Endothelial cell (in vitro differentiated cells): ENCODE measurements at regions not wholly inside any gene's neighbourhood (a gene's known extent, or its start where the extent isn't known, plus 50 kb on each side); places are given as distances from the start of the nearest gene placed in this dataset.

Experiments
- DNase-seq: peaks from one replicate; pipeline ENCODE4 v3.0.0; 2021; ENCODE audit warnings: low spot score
- H3K27ac Mint-ChIP-seq: one replicate; pipeline ENCODE4 v1.8.0; 2021; ENCODE audit warnings: mixed read lengths, inconsistent platforms; ENCODE audit not compliant: unreplicated experiment
- H3K27me3 Mint-ChIP-seq: one replicate; pipeline ENCODE4 v1.8.0; 2021; ENCODE audit warnings: mild to moderate bottlenecking, moderate library complexity, mixed read lengths, inconsistent platforms; ENCODE audit not compliant: unreplicated experiment
- H3K36me3 Mint-ChIP-seq: one replicate; pipeline ENCODE4 v1.8.0; 2021; ENCODE audit warnings: mild to moderate bottlenecking, low read depth, mixed read lengths, inconsistent platforms; ENCODE audit not compliant: unreplicated experiment
- H3K4me1 Mint-ChIP-seq: one replicate; pipeline ENCODE4 v1.8.0; 2021; ENCODE audit warnings: mild to moderate bottlenecking, mixed read lengths, inconsistent platforms; ENCODE audit not compliant: unreplicated experiment
- H3K4me3 Mint-ChIP-seq: one replicate; pipeline ENCODE4 v1.8.0; 2021; ENCODE audit warnings: mild to moderate bottlenecking, mixed read lengths, inconsistent platforms; ENCODE audit not compliant: unreplicated experiment
- H3K9me3 Mint-ChIP-seq: one replicate; pipeline ENCODE4 v1.8.0; 2021; ENCODE audit warnings: mixed read lengths, inconsistent platforms; ENCODE audit not compliant: unreplicated experiment
- TF ChIP-seq, protein P1 (sequence below): fragments of 200-600 bp; sonication (generic); IDR thresholded peaks from one replicate; pipeline ENCODE4 v1.5.0; 2021; ENCODE audit warnings: antibody characterized with exemption; ENCODE audit not compliant: unreplicated experiment

DNA sequence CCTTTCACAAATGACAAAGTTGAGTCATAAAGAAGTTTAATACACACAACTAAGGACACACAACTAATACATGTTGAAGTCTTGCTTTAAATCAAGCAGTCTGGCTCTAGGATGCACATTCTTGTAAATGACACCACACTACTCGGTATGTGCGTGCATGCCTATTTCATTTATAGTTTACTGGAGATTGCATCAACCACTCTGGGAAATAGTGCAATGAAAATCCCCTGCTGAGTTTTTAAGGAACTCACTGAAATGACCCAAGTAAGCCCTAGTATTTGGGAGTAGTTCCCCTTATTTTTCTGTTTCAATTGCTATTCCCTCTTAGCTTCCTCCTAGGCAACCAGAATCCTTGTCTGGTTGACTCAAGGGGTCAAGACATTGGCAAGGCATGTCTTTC lies 160.2 kb upstream of the LARGE1 start:
- H3K4me1 Mint-ChIP-seq = no peaks in the 10 kb centered on the region
- H3K9me3 Mint-ChIP-seq = peaks cover 28% of the 10 kb centered on the region
- DNase-seq = no peak
- no peak overlapping the region for H3K27ac Mint-ChIP-seq
- H3K27me3 Mint-ChIP-seq = no peaks in the 10 kb centered on the region
- no peak overlapping the region for H3K4me3 Mint-ChIP-seq
- no peaks in the 10 kb centered on the region for H3K36me3 Mint-ChIP-seq
- TF ChIP-seq, protein P1, sequence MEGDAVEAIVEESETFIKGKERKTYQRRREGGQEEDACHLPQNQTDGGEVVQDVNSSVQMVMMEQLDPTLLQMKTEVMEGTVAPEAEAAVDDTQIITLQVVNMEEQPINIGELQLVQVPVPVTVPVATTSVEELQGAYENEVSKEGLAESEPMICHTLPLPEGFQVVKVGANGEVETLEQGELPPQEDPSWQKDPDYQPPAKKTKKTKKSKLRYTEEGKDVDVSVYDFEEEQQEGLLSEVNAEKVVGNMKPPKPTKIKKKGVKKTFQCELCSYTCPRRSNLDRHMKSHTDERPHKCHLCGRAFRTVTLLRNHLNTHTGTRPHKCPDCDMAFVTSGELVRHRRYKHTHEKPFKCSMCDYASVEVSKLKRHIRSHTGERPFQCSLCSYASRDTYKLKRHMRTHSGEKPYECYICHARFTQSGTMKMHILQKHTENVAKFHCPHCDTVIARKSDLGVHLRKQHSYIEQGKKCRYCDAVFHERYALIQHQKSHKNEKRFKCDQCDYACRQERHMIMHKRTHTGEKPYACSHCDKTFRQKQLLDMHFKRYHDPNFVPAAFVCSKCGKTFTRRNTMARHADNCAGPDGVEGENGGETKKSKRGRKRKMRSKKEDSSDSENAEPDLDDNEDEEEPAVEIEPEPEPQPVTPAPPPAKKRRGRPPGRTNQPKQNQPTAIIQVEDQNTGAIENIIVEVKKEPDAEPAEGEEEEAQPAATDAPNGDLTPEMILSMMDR = no peak

DNA sequence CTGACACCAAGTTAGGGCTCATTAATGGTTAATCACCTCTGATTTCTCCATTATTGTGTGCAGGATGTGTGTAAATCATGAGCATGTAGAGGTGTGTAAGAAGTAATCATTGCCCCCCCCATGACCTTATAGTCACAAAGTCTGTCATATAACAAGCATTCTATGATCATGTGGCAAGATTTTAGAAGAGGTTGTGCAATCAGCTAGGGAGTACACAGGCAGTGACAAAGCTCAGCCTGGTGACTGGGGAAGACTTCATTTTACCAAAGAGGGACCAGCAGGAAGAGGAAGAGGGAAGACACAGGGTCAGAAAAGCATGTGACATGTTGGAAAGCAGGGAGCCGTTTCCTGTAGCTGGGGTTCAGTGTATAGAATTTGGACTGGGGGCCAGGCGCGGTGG lies 176.5 kb upstream of the LARGE1 start:
- H3K4me3 Mint-ChIP-seq = peak overlapping the region; percentile 66
- peaks cover 13% of the 10 kb centered on the region for H3K36me3 Mint-ChIP-seq
- peaks cover 26% of the 10 kb centered on the region for H3K9me3 Mint-ChIP-seq
- H3K4me1 Mint-ChIP-seq = no peaks in the 10 kb centered on the region
- TF ChIP-seq, protein P1 = no peak
- DNase-seq = no peak
- H3K27me3 Mint-ChIP-seq = peaks cover 1% of the 10 kb centered on the region
- H3K27ac Mint-ChIP-seq = no peak overlapping the region

DNA sequence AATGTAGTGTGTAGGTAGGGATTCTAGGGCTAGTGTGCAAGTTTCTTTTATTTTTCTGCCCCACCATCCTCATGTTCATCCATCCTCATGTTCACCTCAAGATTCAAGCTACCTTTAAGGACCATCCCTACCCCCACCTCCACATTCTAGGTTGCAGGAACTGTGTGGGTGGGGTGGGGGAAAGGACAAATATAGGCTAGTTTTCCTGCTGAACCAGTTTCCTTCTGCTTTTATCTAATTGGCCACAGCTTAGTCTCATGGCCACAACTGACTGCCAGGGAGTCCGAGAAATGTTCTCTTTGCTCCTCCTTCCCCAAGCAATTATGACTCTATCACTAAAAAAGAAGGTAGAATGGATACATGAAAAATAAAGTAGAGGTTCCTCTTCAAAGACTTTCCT lies 179.0 kb upstream of the LARGE1 start:
- TF ChIP-seq, protein P1 = no peak
- no peak for DNase-seq
- H3K27ac Mint-ChIP-seq = no peak overlapping the region
- no peaks in the 10 kb centered on the region for H3K4me1 Mint-ChIP-seq
- no peak overlapping the region for H3K4me3 Mint-ChIP-seq
- H3K36me3 Mint-ChIP-seq = peaks cover 13% of the 10 kb centered on the region
- peaks cover 29% of the 10 kb centered on the region for H3K9me3 Mint-ChIP-seq
- peaks cover 3% of the 10 kb centered on the region for H3K27me3 Mint-ChIP-seq

DNA sequence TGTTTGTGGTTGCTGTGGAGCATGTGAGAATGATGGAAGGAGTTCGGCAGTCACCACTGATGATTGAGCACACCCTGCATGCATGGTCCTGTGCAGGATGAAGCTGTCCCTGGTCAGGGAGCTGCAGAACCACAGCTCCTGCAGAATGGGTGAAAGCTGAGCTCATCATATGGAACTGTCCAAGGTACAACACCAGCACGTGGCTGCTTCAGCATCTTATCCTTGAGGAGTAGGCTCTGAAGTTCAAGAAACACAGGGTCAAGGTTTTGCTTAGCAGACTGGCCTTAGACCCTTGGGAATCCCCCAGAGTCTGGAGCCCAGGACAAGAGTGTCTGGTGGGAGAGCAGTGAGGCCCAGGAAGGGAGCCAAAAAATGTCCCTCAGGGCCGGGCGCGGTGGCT lies 182.4 kb upstream of the LARGE1 start:
- no peak overlapping the region for H3K27ac Mint-ChIP-seq
- no peak overlapping the region for H3K4me3 Mint-ChIP-seq
- H3K36me3 Mint-ChIP-seq = peaks cover 15% of the 10 kb centered on the region
- peaks cover 28% of the 10 kb centered on the region for H3K9me3 Mint-ChIP-seq
- DNase-seq = no peak
- peaks cover 6% of the 10 kb centered on the region for H3K27me3 Mint-ChIP-seq
- TF ChIP-seq, protein P1 = no peak
- no peaks in the 10 kb centered on the region for H3K4me1 Mint-ChIP-seq

DNA sequence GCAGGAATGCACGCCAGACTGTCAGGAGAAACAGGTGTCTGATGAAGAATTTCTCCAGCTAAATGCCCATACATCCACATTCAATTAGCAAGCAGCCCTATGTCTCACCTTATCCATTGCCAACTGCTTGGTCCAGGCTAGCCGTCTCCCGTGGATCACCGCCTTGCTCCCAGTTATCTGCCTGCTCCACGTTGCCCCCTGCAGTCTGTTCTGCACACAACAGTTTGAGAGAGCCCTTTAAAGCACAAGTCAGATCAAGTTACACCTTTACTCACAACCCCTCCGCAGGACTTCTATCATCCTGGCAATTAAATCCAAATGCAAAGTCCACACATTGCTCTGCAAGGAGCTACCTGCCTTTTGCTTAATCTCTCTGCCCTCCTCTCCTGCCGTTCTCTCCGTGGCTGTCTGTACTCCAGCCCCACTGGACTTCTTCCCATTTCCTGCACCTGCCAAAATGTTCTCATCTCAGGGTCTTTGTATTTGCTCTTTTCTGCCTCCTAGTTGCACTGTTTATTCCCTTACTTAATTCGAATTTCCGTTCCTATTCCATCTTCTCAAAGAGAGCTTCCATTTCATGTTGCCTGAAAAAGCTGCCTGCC lies 185.3 kb upstream of the LARGE1 start:
- no peaks in the 10 kb centered on the region for H3K4me1 Mint-ChIP-seq
- no peak overlapping the region for H3K4me3 Mint-ChIP-seq
- peaks cover 30% of the 10 kb centered on the region for H3K9me3 Mint-ChIP-seq
- H3K27me3 Mint-ChIP-seq = peaks cover 6% of the 10 kb centered on the region
- peak; percentile 53 for DNase-seq
- H3K27ac Mint-ChIP-seq = no peak overlapping the region
- TF ChIP-seq, protein P1 = peak; percentile 27
- peaks cover 12% of the 10 kb centered on the region for H3K36me3 Mint-ChIP-seq
